Activated T-cell treated with anti-CD3 and anti-CD28 coated beads for 1 hour (primary cell): ENCODE measurements at regions not wholly inside any gene's neighbourhood (a gene's known extent, or its start where the extent isn't known, plus 50 kb on each side); places are given as distances from the start of the nearest gene placed in this dataset.
"Not testable (repeated sequence)": the region's sequence is repeated elsewhere in the genome, so short reads cannot be mapped to it uniquely, and the experiment has no call there.

Source experiments
- DNase-seq: peaks from one replicate; pipeline ENCODE4 v3.0.0-alpha.2; 2020; ENCODE audit warnings: low read depth

DNA sequence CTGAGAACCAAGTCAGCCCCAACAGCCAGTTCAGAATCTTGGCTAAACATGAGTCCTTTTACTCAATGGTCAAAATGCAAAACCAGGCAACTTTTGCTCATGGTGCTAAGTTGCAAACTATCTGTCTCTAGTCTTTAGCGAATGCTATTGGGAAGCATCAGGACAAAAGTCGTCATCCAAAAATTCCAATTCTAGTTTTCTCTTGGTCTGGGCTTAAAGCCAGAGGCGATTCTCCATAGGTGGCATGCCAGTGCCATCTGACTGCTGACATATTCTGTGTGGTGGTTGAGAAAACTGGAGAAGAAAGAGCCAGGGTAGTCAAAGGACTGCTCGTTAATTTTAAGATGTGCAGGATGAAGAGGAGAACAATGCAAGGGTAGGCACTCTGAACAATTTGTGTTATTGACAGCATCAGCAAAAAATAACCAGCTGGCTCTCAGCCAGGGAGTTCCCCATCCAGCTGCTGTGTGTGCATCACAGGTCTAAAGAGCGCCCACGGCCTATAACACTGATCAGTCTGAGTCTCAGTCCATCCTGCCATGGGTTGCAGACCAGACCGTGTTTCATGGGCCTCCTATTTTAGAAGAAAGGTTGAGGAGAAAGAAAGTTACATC is 313.6 kb downstream of the ALDH8A1 start:
- DNase-seq: no peak

DNA sequence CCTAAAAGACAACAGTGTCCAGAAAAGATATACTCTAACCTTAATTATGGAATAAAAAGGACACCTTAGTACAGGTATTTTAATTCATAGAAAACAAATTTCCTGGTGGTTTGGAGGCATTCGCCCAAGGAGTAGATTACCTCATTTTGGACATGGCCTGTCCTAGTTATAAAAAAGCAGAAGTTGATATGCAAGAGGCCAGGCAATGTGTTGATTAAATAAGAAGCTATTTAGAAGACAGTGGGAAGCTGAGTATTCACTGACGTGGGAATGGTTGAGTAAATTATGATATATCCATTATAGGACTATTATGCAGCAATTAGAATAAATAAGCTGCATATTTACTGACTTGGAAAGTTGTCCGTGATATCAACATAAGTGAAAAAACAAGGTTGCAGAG is 314.9 kb downstream of the ALDH8A1 start:
- no peak for DNase-seq

DNA sequence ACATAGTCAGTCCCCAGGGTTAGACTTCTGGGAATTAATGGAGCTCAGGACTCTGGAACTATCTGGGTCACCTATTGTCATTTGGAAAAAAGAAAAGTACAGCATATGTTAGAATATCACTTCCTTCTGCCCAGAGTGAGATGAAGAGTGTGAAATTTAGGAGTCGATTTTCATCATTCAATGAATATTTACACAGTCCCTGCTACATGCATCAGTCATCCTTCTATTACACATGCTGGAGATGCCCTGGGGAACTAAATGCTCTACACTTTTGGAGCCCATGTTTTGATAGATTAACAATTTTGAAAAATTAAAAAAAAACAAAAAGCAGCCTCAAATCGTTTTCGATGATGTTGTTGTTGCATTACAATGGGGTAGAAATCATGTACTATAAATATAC is 315.4 kb downstream of the ALDH8A1 start:
- DNase-seq: no peak

DNA sequence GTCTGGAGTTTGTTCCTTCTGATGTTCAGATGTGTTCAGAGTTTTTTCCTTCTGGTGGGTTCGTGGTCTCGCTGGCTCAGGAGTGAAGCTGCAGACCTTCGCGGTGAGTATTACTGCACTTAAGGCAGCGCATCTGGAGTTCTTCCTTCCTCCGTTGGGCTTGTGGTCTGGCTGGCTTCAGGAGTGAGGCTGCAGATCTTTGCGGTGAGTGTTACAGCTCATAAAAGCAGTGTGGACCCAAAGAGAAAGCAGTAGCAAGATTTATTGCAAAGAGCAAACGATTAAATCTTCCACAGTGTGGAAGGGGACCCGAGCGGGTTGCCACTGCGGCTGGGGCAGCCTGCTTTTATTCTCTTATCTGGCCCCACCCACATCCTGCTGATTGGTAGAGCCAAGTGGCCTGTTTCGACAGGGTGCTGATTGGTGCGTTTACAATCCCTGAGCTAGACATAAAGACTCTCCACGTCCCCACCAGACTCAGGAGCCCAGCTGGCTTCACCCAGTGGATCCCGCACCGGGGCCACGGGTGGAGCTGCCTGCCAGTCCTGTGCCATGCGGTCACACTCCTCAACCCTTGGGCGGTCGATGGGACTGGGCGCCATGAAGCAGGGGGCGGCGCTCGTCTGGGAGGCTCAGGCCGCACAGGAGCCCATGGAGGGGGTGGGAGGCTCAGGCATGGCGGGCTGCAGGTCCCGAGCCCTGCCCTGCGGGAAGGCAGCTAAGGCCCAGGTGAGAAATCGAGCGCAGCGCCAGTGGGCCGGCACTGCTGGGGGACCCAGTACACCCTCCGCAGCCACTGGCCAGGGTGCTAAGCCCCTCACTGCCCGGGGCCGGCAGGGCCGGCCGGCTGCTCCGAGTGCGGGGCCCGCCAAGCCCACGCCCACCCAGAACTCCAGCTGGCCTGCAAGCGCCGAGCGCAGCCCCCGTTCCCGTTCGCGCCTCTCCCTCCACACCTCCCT is 315.3 kb upstream of the SGK1 start:
- not testable (repeated sequence) for DNase-seq

DNA sequence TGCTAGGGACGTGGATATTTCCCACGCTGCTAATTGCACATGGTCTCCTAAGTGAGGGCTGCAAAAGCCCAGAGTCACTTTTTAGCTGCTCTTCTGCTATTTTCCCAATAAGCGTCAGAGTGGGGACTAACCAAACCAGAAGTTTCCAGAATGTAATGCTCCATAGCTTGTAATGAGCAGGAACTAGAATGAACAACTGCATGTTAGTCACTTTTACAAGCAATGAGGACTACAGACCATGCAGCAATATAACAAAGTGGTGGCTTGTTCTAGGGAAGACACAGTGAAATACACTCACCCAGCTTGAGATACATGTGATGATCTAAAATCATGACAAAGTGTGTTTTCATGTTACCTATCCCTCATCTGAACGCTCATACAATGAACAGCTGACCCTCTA is 314.1 kb upstream of the SGK1 start:
- DNase-seq: no peak

DNA sequence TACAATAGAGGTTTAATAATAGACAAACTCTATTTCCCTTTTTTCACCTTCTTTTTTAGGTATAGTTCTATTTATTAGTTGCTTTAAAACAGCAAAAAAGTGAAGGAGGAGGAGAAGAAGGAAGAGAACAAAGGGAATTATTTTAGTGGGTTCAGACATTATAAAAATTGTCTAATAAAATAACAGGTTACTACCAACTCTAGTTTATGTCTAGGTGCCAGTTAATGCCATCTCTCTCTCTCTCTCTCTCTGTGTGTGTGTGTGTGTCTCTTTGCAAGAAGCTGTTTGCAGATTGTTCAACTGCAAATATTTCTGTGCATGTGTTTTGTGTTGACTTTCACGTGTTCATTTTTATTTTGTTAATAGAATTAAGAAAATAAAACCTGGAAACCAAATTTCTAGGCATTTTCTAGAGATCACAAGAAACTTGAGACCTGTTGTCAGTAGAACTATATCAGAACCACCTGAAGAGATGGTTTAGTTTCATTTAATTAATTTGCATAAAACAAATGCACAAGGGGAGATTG is 313.5 kb upstream of the SGK1 start:
- no peak for DNase-seq

DNA sequence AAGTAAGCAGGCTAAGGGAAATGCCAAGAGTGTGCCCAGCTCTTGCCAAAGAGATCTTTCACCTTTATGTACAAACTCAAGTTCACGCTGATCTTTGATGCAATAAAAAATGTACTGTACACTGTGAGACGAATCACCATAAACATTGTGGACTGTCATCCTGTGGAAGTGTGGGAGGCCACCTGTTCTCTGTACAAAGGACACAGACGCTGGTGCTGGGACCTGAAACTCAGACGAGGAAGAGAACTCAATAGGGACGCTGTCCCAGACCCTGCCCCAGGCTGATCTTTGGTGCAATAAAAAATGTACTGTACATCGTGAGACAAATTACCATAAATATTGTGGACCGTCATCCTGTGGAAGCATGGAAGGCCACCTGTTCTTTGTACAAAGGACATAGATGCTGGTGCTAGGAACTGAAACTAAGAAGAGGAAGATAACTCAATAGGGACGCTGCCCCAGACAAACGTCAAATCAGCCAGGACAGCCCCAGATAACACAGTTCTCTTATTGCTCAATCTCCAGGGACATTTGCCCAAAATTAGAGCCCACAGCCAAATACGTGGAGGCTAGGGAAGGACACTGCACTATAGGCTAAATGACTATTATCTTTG is 312.7 kb upstream of the SGK1 start:
- no peak for DNase-seq

DNA sequence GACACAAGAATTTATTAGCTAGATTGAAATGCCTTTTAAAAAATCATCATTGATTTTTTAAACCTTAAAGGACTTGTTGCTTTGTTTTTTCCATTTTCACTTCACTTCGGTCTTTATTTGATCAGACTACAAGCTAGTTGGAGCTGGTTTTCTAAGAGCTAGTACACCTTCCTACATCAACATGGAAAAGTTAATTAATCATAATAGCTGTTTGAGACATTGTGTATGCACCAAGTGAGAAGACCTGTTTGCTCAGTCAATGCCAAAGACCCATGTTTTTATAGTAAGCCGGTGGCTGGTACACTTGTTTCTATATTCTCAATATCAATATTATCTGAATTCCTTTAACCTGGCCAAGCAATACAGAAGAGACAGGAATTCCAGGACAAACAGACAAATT is 310.2 kb upstream of the SGK1 start:
- no peak for DNase-seq

DNA sequence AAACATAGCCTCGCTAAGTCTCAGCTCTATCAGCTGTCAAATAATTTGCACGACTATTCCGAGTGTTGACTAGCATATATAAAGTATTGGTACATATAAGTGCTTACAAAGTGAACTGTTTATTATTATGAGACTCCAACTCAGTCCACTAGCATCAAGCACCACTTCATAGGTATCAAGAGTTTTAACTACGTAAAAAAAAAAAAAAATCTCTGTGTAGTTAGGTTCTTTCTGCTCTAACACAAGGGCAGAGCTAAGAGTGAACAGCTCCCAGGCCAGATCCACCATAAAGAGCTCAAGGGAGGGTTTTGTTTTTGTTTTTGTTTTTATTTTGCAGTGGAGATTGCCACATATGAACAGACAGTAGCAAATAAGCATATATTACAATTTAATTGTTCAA is 309.8 kb upstream of the SGK1 start:
- no peak for DNase-seq

DNA sequence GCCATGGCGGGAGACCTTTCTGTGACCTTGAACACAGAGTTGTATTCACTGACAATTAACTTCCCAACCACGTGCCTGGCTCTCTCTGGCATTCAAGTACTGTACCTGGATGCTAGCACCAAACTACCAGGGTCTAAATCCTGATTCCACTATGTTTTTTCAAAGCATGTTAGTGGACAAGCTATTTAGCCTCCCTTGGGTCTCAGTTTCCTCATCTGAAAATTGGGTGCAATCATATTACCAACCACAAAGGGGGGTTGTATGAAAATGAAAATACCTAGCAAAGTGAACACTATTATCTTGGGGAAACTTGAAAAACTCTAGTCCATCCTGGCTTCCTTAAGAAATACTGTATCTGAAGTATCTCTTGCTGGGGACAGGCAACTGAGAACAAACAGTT is 308.7 kb upstream of the SGK1 start:
- no peak for DNase-seq

DNA sequence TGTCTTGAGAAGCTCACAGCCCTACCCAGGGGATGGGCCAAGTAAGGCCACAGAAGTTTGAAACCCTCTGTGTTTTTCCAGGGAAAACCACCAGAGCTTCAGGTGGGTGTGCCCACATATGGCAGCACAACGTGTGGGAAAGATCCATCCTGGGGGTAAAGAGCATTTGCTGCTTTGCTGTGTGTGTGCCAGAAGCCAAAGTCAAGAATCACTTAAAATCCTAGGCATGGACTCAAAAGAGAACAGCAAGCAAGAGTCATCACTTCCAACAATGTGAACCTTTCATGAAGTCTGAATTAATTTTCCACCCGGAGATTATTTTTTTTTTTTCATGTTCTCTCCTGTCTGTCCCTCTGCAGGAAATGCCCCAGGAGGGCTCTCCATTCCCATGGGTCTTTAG is 308.2 kb upstream of the SGK1 start:
- DNase-seq: no peak

DNA sequence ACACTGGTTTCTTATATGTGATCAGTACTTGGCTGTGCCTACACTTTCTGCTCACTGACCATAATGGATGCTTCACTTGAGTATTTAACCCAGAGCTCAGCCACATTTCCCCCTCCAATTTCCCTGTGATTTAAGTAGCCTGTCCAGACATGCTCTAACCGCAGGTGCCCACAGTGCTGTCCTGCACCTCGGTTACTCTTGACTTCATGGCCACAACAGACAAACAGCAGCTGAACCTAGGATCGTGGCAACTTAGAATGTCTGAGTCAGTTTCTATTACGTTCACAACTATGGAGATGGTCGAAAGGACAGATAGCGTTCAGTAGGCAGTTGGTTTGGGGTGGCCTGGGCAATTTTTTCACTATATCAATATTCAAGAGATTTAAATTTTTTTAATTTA is 306.9 kb upstream of the SGK1 start:
- DNase-seq: no peak

DNA sequence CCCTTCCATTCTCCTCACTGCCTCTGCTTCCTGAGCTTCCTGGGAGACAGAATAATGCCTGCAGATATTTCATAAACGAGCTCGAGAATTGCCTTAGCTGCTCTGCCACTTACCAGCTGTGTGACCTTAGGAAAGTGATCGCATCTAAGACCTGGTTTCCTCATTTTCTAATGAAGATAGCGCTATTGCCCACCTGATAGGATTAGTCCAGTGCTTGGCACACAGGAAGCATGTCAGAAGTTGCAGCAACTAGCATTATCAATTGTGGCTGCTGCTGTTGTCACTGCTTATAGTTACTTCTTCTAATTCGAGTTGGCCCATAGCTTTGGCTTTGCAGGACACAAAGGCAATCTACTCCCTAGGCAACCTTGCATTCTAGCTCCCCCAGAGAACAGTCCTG is 305.5 kb upstream of the SGK1 start:
- DNase-seq: no peak

DNA sequence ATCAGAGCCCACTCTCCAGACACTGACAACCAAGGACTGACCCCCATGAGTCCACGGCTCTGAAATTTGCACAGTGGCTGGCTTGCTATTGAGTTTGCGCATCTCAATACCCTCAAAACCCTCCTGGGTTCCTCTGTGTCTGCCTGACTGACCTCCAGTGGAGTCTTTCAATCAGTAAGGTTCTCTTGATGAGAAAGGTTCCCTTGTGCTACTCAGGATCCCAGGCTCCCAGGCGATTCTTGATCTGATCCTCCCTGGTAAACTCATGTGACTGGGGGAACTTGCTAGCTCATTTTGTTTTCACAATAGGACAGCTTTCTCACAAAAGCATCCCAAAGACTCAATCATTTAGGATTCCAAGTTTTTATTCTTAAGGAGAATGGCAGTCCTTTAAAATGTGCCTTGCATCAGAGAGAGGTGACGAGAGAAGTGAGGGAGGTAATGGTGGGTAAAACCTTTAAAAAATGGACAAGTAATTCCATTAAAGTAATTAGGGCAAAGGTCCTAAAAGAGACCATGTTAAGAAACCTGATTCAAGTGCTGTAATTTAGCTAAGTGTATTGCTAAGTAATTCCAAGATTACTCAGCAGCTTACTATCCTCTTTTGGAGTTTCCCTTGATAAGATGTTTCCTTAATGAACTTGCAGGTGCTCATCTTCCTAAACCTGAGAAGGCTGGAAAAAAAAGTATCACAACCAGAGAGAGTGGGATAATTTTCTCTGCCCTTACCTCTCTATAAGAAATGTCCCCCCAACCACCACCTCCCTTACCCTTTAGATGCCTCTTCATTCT is 304.7 kb upstream of the SGK1 start:
- DNase-seq: no peak

DNA sequence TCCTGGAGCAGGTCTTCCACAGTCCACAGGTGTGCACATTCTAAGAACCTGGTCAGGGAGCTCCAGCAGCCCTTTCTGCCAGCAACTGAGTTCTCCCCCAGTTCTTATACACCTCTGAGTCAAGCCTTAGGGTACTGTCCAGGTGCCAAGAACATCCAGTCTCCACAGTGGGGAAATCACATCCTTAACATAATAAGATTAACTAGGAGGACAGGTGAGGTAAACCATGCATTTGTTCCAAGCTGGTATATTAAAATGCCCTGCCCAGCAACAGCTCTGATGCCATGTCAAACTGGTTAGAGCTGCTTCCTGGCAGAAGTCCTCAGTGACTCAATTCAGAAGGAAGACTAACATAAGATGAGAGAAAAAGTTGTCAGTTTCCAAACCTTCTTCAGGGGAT is 303.9 kb upstream of the SGK1 start:
- no peak for DNase-seq

DNA sequence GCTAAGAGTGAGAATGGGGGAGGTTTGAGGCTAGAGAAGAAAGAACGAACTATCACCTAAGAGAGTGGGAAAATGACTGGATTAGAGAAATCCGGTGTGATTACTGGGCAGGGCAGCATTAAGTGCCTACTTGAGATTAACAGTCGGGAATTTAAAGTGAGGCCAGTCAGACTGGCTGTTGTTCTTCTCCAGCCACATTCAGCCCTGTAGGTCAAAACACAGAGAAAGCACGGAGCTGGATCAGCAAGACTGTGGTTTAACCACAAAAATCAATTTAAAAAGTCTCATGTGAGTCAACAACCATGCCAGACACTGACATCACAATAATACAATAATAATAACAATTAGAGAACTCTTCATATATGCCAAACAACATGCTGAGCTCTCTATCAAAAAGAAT is 301.9 kb upstream of the SGK1 start:
- no peak for DNase-seq

DNA sequence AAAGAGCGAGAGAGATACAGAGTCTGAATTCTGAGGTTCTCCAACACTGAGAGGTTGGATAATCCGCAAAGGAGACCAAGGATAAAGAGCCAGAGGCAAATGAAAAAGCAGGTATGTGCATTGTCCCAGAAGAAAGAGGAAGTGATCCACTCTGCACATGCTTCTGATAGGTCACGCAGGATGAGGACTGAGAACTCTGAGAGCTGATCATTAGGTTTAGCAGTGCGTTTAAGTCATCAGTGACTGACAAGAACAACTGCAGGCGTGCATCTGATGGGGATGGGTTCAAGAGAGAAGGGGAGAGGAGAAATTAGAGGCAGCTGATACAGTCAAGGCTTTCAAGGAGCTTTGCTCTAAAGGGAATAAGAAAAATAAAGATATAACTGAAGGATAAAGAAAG is 301.2 kb upstream of the SGK1 start:
- no peak for DNase-seq

DNA sequence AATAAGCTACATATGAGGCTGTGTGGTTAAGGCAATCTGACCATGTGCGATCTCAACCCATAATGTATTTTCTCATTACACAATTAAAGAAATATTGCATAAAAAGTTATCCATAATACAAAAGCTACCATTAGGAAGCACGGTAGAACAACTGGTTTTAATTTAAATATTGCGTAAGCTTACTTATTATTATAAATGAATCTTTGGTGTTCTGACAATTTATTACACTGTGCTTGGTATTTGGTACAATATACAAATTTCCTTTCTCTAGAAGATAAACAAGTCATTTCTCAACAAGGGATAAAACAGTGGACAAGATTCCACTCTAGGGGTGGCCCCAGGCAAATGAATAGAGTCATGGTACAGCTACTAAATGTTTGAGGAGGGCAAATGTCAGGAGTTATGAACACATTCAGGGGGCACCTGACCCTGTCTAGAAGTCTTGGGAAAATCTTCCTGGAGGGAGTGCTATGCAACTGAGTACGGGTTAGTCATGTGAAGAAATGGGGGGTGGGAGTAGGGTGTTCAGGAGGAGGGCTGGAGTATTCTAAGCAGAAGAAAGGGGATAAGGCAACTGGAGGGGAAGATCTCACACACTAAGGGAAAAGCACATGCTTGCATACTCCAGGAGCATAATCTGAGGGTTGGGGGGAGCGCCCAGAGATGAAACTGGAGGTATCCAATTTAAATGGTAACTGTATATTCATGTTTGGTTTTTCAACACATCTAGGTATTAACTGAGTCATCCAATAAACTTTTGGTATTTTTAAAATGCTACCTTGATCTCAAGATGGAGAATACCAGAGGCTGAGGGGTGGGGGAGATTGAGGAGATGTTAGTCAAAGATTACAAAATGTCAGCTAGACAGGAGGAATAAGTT is 296.9 kb upstream of the SGK1 start:
- DNase-seq: no peak

DNA sequence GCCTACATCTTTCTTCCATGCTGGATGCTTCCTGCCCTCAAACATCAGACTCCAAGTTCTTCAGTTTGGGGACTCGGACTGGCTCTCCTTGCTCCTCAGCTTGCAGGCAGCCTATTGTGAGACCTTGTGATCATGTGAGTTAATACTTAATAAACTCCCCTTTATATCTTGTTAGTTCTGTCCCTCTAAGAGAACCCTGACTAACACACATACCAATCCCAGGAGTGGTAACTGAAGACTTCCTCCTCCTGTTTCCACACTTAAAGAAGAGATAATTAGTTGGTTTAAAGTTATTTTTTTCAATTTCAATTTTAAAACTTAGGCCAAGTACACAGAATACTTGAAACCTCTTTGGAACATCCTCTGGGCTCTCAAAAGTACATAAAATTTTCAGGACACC is 294.2 kb upstream of the SGK1 start:
- not testable (repeated sequence) for DNase-seq

DNA sequence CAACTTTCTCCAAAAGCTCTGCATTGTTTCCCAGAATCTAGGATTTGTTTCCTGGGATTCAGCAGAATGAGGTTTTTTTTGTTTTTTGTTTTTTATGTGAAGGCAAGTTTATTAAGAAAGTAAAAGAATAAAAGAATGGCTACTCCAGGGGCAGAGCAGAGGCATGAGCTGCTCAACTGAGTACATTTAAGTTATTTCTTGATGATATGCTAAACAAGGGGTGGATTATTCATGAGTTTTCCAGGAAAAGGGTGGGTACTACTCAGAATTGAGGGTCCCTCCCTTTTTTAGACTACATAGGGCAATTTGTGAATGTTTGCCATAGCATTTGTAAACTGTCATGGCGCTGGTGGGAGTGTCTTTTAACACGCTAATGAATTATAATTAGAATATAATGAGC is 292.5 kb upstream of the SGK1 start:
- no peak for DNase-seq

DNA sequence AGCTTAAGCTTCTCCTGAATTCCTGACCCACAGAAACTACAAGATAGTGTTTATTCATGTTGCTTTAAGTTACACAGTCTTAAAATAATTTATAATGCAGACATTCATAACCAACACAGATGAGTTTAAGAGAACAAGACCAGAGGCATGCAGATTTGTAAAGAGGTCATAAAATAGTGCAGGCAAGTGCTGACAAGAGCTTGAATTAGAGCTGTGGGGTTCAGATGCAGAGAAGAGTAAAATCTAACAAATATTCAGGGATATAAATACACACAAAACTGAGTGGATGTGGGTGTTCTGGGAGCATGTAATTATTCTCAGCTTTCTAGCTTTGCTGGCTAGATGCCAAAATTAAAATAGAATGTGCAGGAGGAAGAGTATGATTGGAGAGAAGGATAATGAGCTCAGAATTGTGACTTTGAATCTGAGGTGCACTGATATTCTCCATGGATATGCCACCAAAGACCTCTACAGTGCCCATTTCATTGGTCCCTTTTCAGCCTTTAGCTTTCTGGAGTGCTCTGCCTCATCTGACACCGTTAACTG is 291.9 kb upstream of the SGK1 start:
- DNase-seq: no peak
